Bronchial epithelial cell (primary cell): ENCODE measurements at regions not wholly inside any gene's neighbourhood (a gene's known extent, or its start where the extent isn't known, plus 50 kb on each side); places are given as distances from the start of the nearest gene placed in this dataset.
"Not testable (repeated sequence)": the region's sequence is repeated elsewhere in the genome, so short reads cannot be mapped to it uniquely, and the experiment has no call there.

Source experiments
- DNase-seq: peaks from one replicate; pipeline ENCODE4 v3.0.0-alpha.2; 2010; ENCODE audit warnings: low read depth
- FAIRE-seq: peaks from 2 replicates; lab custom pipeline; 2011; peaks lifted over from hg19 to GRCh38; lab: Jason Lieb, UNC
- H3K27me3 ChIP-seq: 2 replicates; pipeline ENCODE4 v1.5.1; 2011; ENCODE audit warnings: low read length; ENCODE audit not compliant: control insufficient read depth, insufficient read depth
- H3K36me3 ChIP-seq: 2 replicates; pipeline ENCODE4 v1.5.1; 2011; ENCODE audit warnings: low read length; ENCODE audit not compliant: control insufficient read depth, insufficient read depth
- H3K4me3 ChIP-seq: 2 replicates; pipeline ENCODE4 v1.5.1; 2011; ENCODE audit warnings: mild to moderate bottlenecking, low read depth, low read length, control low read depth
- TF ChIP-seq, protein P1 (sequence below): IDR thresholded peaks from 2 replicates; pipeline ENCODE4 v1.5.1; 2011; ENCODE audit warnings: mild to moderate bottlenecking, moderate library complexity, low read length, control low read depth, inconsistent platforms; ENCODE audit not compliant: insufficient read depth, severe bottlenecking

DNA sequence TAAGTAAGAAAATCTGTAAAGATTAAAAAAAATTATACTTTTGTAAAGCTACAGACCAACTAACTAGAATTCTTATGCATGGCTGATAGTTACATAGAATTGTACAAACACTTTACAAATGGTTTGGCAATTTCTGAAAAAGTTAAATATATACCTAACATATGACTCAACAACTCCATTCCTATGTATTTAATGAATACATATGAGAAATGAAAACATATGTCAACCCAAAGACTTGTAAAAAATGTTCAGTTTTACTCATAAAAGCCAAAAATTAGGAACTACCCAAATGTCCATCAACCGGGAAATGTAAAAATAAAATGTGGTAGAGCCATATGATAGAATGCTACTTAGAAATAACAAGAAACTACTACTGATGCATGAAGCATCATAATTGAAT, 152.6 kb upstream of the NRG3 start:
- H3K27me3 ChIP-seq: no peaks in the 10 kb centered on the region

DNA sequence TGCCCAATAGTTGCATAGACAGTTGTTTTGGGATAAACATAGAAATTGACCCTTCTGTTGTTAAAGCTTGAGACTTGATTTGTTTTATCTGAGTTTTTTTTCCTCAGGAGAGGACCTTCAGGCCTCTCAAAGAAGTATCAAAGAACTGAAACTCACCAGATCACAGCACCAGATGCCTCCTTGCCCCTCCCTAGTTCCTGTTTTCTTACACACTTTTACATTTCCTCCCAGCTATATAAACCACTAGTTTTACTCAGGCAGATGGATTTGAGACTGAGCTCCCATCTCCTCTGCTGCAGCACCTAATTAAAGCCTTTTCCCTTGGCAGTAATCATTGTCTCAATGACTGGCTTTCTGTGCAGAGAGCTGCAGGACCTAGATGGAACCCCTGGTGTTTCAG, 150.6 kb upstream of the NRG3 start:
- H3K27me3 ChIP-seq: no peaks in the 10 kb centered on the region
- FAIRE-seq: no peak
- TF ChIP-seq, protein P1, sequence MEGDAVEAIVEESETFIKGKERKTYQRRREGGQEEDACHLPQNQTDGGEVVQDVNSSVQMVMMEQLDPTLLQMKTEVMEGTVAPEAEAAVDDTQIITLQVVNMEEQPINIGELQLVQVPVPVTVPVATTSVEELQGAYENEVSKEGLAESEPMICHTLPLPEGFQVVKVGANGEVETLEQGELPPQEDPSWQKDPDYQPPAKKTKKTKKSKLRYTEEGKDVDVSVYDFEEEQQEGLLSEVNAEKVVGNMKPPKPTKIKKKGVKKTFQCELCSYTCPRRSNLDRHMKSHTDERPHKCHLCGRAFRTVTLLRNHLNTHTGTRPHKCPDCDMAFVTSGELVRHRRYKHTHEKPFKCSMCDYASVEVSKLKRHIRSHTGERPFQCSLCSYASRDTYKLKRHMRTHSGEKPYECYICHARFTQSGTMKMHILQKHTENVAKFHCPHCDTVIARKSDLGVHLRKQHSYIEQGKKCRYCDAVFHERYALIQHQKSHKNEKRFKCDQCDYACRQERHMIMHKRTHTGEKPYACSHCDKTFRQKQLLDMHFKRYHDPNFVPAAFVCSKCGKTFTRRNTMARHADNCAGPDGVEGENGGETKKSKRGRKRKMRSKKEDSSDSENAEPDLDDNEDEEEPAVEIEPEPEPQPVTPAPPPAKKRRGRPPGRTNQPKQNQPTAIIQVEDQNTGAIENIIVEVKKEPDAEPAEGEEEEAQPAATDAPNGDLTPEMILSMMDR: no peak
- H3K4me3 ChIP-seq: no peak overlapping the region
- H3K36me3 ChIP-seq: no peaks in the 10 kb centered on the region
- DNase-seq: no peak

More for the DNA sequence above, 152.6 kb upstream of the NRG3 start:
- no peak for FAIRE-seq
- Histone ChIP-seq H3K4me3 (no peak overlapping the region), H3K36me3 (no peaks in the 10 kb centered on the region)
- DNase-seq: no peak
- TF ChIP-seq, protein P1: no peak

DNA sequence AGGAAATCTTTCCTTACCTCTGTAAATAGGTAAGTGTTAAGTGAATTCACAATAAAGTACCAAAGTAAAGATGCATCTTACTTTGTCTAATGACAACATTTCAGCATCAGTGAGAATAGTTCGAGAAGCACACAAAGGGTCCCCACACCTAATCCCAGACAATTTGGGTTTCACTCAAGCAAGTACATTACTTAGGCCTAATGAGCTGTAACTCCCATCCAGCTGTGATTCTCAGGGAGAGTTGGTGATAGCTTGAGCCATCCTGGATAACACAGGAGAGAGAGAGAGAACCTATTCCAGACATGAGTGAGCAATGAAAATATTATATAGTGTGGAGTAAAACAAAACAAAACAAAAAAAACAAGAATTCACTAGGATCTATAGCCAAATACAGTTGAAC, 149.1 kb upstream of the NRG3 start:
- DNase-seq (no peak), FAIRE-seq (no peak)
- Histone ChIP-seq H3K36me3 (no peaks in the 10 kb centered on the region), H3K4me3 (no peak overlapping the region), H3K27me3 (no peaks in the 10 kb centered on the region)
- TF ChIP-seq, protein P1: no peak

DNA sequence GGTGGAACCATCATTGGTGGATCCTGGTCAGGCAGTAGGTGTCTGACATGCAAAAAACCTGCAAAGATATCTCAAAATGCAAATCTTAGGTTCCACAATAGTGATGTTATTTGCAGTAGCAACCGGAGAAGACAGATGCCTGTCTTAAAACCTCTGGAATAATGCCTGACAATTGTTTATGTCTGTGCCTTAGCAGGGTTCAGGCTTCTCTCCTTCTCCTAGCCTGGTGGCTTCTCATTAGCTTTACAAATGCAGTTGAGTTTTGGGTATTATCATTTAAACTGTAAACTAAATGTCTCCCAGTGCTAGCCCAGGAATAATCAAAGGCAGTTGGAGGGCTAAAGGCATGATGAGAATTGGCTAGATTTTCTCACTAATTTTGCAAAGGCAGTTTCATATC, 146.3 kb upstream of the NRG3 start:
- no peak for FAIRE-seq
- no peaks in the 10 kb centered on the region for H3K27me3 ChIP-seq
- no peaks in the 10 kb centered on the region for H3K36me3 ChIP-seq
- H3K4me3 ChIP-seq: no peak overlapping the region
- DNase-seq: no peak
- TF ChIP-seq, protein P1: no peak

DNA sequence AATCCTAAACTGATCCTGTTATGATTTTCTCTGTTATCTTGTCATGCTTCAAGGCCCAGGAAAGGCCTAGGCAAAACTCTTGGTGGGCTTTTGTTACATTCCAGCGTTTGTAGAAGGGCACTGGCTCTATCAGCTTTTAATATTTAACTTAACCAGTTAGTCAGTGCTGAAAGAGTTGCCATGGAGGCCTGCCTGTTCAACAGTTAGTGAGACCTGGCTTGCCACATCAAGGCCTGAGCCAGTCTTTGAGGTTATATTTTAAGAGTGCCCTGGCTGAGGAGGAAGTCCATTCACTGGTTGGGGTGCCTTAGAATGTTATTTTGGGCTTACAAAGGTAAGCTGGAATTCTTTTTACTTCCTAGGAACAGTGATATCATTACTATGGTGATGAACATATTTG, 144.1 kb upstream of the NRG3 start:
- no peak for DNase-seq
- FAIRE-seq: no peak
- H3K36me3 ChIP-seq: no peaks in the 10 kb centered on the region
- TF ChIP-seq, protein P1: no peak
- H3K27me3 ChIP-seq: no peaks in the 10 kb centered on the region
- no peak overlapping the region for H3K4me3 ChIP-seq

DNA sequence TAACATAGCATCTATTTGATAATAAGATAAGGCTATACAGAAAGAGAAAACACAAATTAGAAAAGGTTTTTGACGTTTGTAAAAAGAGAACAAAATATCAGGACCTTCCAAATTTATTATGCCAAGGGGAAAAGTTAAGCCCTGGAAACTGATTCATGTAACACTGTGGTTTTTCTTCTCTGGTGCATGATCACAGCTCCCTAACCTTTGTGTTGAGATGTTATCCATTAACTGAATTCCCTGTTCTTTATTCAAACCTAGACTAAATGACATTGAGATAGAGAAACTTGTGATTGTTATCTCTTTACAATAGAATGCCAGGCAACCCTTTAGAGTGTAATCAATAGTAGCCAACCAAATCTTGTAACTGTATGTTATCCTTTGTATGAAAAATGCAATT, 141.5 kb upstream of the NRG3 start:
- FAIRE-seq (no peak), DNase-seq (no peak)
- H3K27me3 ChIP-seq: no peaks in the 10 kb centered on the region
- TF ChIP-seq, protein P1: no peak
- H3K36me3 ChIP-seq: no peaks in the 10 kb centered on the region
- no peak overlapping the region for H3K4me3 ChIP-seq

DNA sequence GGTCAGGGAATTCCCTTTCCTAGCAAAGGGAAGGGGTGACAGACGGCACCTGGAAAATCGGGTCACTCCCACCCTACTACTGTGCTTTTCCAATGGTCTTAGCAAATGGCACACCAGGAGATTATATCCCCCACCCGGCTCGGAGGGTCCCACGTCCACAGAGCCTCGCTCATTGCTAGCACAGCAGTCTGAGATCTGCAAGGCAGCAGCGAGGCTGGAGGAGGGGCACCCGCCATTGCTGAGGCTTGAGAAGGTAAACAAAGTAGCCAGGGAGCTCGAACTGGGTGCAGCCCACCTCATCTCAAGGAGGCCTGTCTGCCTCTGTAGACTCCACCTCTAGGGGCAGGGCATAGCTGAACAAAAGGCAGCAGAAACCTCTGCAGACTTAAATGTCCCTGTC, 139.8 kb upstream of the NRG3 start:
- FAIRE-seq: not testable (repeated sequence)

More for the DNA sequence above, 139.8 kb upstream of the NRG3 start:
- H3K4me3 ChIP-seq, H3K36me3 ChIP-seq, H3K27me3 ChIP-seq, DNase-seq: not testable (repeated sequence)
